ENCODE measurements at regions not wholly inside any gene's neighbourhood (a gene's known extent, or its start where the extent isn't known, plus 50 kb on each side); places are given as distances from the start of the nearest gene placed in this dataset.

DNA sequence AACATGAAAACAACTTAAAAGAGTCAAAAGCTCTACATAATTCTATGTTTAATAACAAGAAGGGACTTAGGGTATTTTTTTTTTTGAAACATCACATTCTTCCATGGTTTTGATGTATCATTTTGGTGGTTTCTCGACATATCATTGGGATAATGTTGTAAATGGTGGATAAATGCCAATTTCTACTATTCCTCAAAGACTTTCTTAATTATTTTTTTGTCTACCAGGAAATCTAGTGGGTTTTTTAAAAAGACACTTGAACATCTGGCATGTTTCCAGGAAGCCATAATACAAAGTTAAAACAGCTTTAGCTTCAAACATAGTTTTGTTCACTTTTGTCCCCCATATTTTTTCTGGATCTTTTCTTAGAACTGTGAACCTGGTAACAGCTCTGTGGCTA lies 200.4 kb downstream of the DKK1 start:
- intact Hi-C loops (cut with DNase I): no loop called here
- no peak for DNase-seq
- Histone ChIP-seq H3K4me1 (no peaks in the 10 kb centered on the region), H3K27ac (no peak overlapping the region), H3K4me3 (no peak overlapping the region), H3K9me3 (peaks cover 3% of the 10 kb centered on the region), H3K36me3 (ENCODE audit: insufficient read depth in 1 of 2, low read depth in 1 of 2) (no peaks in the 10 kb centered on the region), H3K27me3 (ENCODE audit: insufficient read depth in 3 of 3, low read length in 2 of 3) (no peaks in the 10 kb centered on the region)
- WGBS, 3 donors: 44 to 57% (median 51%) methylated on average over 1 of the region's 1 CpG
- ATAC-seq: no peak
- TF ChIP-seq, protein P1, sequence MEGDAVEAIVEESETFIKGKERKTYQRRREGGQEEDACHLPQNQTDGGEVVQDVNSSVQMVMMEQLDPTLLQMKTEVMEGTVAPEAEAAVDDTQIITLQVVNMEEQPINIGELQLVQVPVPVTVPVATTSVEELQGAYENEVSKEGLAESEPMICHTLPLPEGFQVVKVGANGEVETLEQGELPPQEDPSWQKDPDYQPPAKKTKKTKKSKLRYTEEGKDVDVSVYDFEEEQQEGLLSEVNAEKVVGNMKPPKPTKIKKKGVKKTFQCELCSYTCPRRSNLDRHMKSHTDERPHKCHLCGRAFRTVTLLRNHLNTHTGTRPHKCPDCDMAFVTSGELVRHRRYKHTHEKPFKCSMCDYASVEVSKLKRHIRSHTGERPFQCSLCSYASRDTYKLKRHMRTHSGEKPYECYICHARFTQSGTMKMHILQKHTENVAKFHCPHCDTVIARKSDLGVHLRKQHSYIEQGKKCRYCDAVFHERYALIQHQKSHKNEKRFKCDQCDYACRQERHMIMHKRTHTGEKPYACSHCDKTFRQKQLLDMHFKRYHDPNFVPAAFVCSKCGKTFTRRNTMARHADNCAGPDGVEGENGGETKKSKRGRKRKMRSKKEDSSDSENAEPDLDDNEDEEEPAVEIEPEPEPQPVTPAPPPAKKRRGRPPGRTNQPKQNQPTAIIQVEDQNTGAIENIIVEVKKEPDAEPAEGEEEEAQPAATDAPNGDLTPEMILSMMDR (IDR thresholded peaks at IDR 0.05): no peak

DNA sequence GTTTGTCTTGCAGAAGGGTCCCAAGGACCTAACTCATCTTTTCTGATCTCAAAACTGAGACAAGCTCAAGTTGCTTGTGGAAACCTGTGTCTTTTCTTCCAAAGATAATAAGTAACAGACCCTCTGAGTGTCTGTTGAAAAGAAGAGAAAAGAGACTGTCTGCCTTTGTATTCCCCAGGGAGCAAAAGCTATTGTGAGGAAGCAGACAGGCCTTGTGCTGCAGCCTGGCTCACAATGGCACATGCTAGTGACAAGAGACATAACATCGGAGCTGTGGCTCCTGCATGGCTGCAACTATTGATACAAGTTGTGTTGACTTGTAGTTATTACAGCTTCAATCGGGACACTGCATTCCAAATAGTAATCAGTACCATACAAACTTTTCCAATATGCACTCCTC lies 202.9 kb downstream of the DKK1 start:
- Histone ChIP-seq H3K27me3 (ENCODE audit: insufficient read depth in 3 of 3, low read length in 2 of 3) (no peaks in the 10 kb centered on the region), H3K4me1 (no peaks in the 10 kb centered on the region), H3K4me3 (no peak overlapping the region), H3K27ac (no peak overlapping the region), H3K36me3 (ENCODE audit: insufficient read depth in 1 of 2, low read depth in 1 of 2) (no peaks in the 10 kb centered on the region), H3K9me3 (peaks cover 1% of the 10 kb centered on the region)
- ATAC-seq (no peak), DNase-seq (no peak)
- TF ChIP-seq, protein P1 (IDR thresholded peaks at IDR 0.05): no peak
- intact Hi-C loops (cut with DNase I): no loop called here
- 33 to 46% (median 37%) methylated on average over 2 of the region's 2 CpGs for WGBS, 3 donors

DNA sequence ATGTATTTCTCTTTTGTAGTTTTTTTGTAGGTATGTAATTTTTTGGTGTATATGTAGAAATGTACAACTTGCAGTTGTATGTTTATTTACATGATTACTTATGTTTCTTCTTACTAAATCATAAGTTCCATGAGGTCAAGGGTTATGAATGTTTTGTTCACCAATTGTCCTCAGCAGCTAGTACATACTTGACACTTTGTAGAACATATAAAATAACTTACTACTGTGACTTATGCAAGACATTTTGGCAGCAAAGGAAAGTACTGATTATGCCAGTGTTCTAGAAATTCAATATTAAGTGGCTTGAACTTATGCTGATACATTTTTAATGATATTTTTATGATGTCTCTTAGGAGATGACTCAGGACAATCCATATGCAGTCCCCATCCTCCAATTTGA lies 209.6 kb downstream of the DKK1 start:
- ATAC-seq: no peak
- TF ChIP-seq, protein P1 (IDR thresholded peaks at IDR 0.05): no peak
- Histone ChIP-seq H3K4me3 (no peak overlapping the region), H3K4me1 (no peaks in the 10 kb centered on the region), H3K36me3 (ENCODE audit: insufficient read depth in 1 of 2, low read depth in 1 of 2) (no peaks in the 10 kb centered on the region), H3K27me3 (ENCODE audit: insufficient read depth in 3 of 3, low read length in 2 of 3) (no peaks in the 10 kb centered on the region), H3K9me3 (no peaks in the 10 kb centered on the region), H3K27ac (no peak overlapping the region)
- intact Hi-C loops (cut with DNase I): no loop called here
- no peak for DNase-seq

DNA sequence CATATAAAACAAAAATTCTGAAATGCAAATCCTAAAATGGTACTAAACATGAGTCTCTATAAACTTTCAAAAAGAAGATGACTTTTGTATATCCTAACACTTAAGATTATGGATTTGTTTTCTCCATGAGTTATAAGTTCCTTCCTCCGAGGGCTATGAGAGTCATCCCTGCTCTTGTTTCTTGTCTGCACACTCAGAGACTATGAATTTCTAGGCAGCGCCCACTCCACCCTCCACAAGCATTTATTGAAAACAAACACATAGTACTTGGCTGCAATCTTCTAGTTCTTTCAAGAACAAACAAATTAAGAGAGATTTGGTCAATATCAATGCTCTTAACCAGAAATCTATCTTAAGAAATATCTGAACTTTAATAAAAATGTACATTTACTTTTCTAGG lies 211.7 kb downstream of the DKK1 start:
- Histone ChIP-seq H3K27me3 (ENCODE audit: insufficient read depth in 3 of 3, low read length in 2 of 3) (no peaks in the 10 kb centered on the region), H3K4me1 (no peaks in the 10 kb centered on the region), H3K36me3 (ENCODE audit: insufficient read depth in 1 of 2, low read depth in 1 of 2) (no peaks in the 10 kb centered on the region), H3K4me3 (no peak overlapping the region), H3K9me3 (no peaks in the 10 kb centered on the region), H3K27ac (no peak overlapping the region)
- 70 to 79% (median 72%) methylated on average over 2 of the region's 2 CpGs for WGBS, 3 donors
- DNase-seq (no peak), ATAC-seq (no peak)
- intact Hi-C loops (cut with DNase I): no loop called here
- TF ChIP-seq, protein P1 (IDR thresholded peaks at IDR 0.05): no peak

DNA sequence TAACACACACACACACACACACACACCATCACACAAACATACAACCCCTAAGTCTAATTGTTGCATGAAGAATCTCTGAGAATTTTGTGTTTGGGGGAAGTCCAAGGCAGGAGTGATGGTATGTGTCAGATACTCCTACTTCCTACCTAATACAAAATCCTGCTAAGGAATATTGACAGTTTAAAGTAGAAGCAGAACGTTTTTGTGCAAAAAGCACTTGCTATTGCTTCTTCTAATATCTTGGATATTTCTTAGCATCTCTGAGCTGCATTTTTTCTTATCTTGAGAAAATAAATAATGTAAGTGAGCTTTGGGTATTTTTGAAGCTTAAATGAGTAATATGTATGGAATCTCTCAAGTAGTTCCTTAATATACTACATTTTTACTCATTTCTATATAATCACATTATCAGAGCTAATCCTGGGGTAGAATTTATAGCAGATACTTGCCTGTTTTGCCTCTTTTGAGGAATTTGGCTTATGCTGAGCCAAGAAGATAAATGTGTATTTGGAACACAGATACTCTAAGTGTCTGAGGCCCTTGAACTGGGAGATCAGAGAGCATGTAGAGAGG lies 212.3 kb downstream of the DKK1 start:
- 18 to 46% (median 41%) methylated on average over 1 of the region's 1 CpG for WGBS, 3 donors
- ATAC-seq: no peak
- intact Hi-C loops (cut with DNase I): no loop called here
- Histone ChIP-seq H3K27me3 (ENCODE audit: insufficient read depth in 3 of 3, low read length in 2 of 3) (no peaks in the 10 kb centered on the region), H3K4me3 (no peak overlapping the region), H3K4me1 (no peaks in the 10 kb centered on the region), H3K9me3 (no peaks in the 10 kb centered on the region), H3K36me3 (ENCODE audit: insufficient read depth in 1 of 2, low read depth in 1 of 2) (no peaks in the 10 kb centered on the region), H3K27ac (no peak overlapping the region)
- TF ChIP-seq, protein P1 (IDR thresholded peaks at IDR 0.05): no peak
- DNase-seq: no peak
